Left lung (tissue), 4 donors: ENCODE measurements at regions not wholly inside any gene's neighbourhood (a gene's known extent, or its start where the extent isn't known, plus 50 kb on each side); places are given as distances from the start of the nearest gene placed in this dataset.

Experiments used
- ATAC-seq: fragments of 200-7000 bp; cut with Tn5 transposase; one replicate; pipeline ENCODE4 v1.9.1; 2020; ENCODE audit warnings: moderate library complexity
- DNase-seq, 4 donors: peaks; one replicate each; pipeline ENCODE4 v3.0.0-alpha.2; 2013 to 2020
- H3K27ac ChIP-seq, 2 donors: fragments of 200-600 bp; sonication (generic) in 1 of 2; one replicate each; pipeline versions ENCODE4 v1.5.0 to v1.8.0; 2020 to 2021
- H3K27me3 ChIP-seq, 2 donors: fragments of 200-600 bp; sonication (generic) in 1 of 2; one replicate each; pipeline versions ENCODE4 v1.5.0 to v1.8.0; 2020 to 2021
- H3K36me3 ChIP-seq, 2 donors: fragments of 200-600 bp; sonication (generic) in 1 of 2; one replicate each; pipeline versions ENCODE4 v1.5.0 to v1.8.0; 2020 to 2021
- H3K4me1 ChIP-seq, 2 donors: fragments of 200-600 bp; one replicate each; pipeline ENCODE4 v1.8.0; 2021
- H3K4me3 ChIP-seq, 2 donors: fragments of 200-600 bp; sonication (generic) in 1 of 2; one replicate each; pipeline versions ENCODE4 v1.5.0 to v1.8.0; 2020 to 2021; ENCODE audit warnings: mild to moderate bottlenecking in 1 of 2
- H3K9me3 ChIP-seq, 2 donors: fragments of 200-600 bp; sonication (generic) in 1 of 2; one replicate each; pipeline versions ENCODE4 v1.5.0 to v1.8.0; 2020 to 2021
- intact Hi-C, 2 donors: fragments of 100-400 bp; cut with DNase I; formaldehyde crosslinking; loops; one replicate each; pipeline versions ENCODE4 v1.11.2 to v1.14.2; 2022
- TF ChIP-seq, protein P1 (sequence below), 2 donors: fragments of 200-600 bp; sonication (generic) in 1 of 2; IDR thresholded peaks; one replicate each; pipeline versions ENCODE4 v1.5.0 to v1.8.0; 2021; ENCODE audit warnings: antibody characterized with exemption in 2 of 2
- donor health status: DM: no; HTN: yes; CAD: no.
- donor health status: DM: no; HTN: no; CAD: no.

DNA sequence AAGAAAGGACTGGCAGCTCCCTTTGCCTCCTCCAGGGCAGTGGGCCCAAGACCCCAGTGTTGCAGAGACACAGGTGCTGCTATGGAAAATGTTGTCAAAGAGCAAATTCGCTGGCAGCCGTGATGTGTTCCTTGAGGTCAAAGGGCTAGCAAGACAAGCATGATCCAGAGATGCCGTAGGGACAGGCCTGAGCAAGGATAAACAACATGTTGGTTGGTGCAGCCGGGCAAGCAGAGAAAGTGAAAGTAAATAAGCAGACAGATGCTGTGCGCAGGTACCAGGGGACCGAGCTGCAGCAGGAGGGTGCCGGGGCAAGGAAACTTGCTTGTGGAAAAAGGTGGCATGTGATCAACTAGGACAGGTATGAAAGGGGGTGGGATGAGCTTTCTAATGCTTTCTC is 125.5 kb upstream of the NECTIN1 start:
- DNase-seq (no peak), ATAC-seq (no peak)
- TF ChIP-seq, protein P1, sequence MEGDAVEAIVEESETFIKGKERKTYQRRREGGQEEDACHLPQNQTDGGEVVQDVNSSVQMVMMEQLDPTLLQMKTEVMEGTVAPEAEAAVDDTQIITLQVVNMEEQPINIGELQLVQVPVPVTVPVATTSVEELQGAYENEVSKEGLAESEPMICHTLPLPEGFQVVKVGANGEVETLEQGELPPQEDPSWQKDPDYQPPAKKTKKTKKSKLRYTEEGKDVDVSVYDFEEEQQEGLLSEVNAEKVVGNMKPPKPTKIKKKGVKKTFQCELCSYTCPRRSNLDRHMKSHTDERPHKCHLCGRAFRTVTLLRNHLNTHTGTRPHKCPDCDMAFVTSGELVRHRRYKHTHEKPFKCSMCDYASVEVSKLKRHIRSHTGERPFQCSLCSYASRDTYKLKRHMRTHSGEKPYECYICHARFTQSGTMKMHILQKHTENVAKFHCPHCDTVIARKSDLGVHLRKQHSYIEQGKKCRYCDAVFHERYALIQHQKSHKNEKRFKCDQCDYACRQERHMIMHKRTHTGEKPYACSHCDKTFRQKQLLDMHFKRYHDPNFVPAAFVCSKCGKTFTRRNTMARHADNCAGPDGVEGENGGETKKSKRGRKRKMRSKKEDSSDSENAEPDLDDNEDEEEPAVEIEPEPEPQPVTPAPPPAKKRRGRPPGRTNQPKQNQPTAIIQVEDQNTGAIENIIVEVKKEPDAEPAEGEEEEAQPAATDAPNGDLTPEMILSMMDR (IDR thresholded peaks at IDR 0.05), result no peak
- Histone ChIP-seq H3K9me3 (no peaks in the 10 kb centered on the region), H3K4me3 (no peak overlapping the region), H3K36me3 (no peaks in the 10 kb centered on the region), H3K4me1 (no peaks in the 10 kb centered on the region), H3K27ac (no peak overlapping the region), H3K27me3 (peaks cover 0 to 34% of the 10 kb centered on the region in 2 donors)
- intact Hi-C loops, result no loop called here

DNA sequence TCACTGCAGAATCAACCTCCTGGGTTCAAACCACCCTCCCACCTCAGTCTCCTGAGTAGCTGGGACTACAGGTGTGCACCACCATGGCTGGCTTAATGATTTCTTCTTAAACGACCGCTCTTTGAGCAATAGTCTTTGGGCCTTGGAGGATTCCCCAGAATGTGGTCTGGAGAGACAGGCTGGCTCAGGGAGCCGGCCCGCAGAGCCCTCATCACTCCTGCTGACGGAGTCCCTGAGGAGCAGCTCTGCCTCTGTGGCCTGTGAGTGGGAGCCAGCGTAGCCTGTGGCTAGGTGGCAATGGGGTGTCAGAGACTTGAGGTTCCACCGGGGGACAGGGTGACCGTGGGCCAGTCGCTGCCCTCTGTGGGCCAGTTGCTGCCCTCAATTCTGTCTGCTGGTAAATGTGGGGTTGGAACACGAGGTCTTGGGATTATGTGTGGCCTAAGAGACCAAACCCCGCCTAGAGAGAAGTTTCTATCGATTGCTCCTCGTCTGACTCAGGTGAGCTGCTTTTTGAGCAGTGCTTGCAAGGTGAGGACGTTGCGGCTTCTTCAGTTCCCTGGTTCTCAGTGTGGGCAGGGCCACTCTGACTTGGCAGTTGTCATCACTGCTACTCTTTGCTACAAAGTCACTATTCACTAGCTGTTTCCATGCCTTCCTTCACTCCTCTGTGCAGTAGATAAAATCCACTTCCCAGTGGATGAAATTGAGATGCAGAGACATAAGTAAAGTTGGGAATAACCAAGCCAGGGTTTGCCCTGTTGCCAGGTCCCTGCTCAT is 124.8 kb upstream of the NECTIN1 start:
- H3K4me1 ChIP-seq, result no peaks in the 10 kb centered on the region

DNA sequence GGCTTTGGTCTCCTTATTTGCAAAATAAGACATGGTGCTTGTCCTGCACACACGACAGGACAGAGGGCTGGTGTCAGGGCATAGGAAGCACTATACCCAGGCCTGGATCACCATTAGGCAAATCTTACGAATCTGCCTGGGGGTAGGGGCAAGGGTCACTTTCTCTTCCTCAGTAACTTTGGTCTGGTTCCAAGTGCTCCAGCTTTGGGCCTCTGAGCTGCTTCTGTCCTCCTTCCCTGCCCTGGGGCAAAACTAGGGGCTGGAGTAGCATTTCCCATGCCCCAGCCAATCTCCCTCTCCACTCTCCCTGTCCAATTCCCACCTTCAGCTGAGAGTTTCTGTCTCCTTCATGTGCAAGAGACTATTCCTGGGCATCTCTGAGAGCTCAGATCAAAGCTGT is 123.7 kb upstream of the NECTIN1 start:
- no peak for DNase-seq
- intact Hi-C loops, result no loop called here

More for the DNA sequence above, 124.8 kb upstream of the NECTIN1 start:
- DNase-seq, result no peak
- ATAC-seq, result no peak
- Histone ChIP-seq H3K4me3 (no peak overlapping the region), H3K27me3 (peaks cover 0 to 26% of the 10 kb centered on the region in 2 donors), H3K36me3 (no peaks in the 10 kb centered on the region), H3K9me3 (no peaks in the 10 kb centered on the region), H3K27ac (no peak overlapping the region)
- TF ChIP-seq, protein P1 (IDR thresholded peaks at IDR 0.05), result no peak
- intact Hi-C loops, result no loop called here

DNA sequence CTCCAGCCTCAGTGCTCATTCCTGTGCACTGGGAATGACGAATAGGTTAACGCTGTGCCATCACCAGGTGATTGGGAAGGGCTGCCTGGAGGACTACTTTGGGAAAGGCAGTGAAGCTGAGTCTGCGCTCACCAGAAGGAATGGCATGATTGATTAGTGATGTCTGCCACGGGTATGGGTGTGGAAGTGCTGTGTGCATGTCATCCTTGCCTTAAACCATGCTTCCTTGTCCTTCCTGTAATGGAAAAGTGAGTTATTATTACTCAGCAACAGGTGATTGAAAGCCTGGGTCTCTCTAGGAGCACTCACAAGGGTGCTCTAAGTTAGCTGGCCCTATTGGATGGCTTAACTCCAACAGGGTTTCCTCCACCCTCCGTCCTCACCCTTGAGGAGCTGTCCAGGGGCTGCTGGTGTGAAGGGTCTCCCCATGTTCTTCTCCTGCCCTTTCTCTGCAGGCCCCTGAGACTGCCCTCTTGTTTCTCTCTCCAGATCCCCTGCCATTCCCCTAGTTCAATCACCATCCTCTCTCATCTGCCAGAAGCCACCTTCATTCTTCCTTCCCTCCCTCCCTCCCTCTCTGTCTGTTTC is 121.9 kb upstream of the NECTIN1 start:
- Histone ChIP-seq H3K27ac (no peak overlapping the region), H3K4me1 (no peaks in the 10 kb centered on the region), H3K27me3 (peaks cover 0 to 7% of the 10 kb centered on the region in 2 donors), H3K36me3 (no peaks in the 10 kb centered on the region), H3K9me3 (peaks cover 0 to 9% of the 10 kb centered on the region in 2 donors), H3K4me3 (no peak overlapping the region)
- DNase-seq, result no peak
- no peak for ATAC-seq
- intact Hi-C loops, result no loop called here
- TF ChIP-seq, protein P1 (IDR thresholded peaks at IDR 0.05), result no peak

More for the DNA sequence above, 123.7 kb upstream of the NECTIN1 start:
- Histone ChIP-seq H3K27ac (no peak overlapping the region), H3K36me3 (no peaks in the 10 kb centered on the region), H3K4me1 (no peaks in the 10 kb centered on the region), H3K9me3 (no peaks in the 10 kb centered on the region), H3K27me3 (peaks cover 0 to 20% of the 10 kb centered on the region in 2 donors), H3K4me3 (no peak overlapping the region)
- ATAC-seq, result no peak
- TF ChIP-seq, protein P1 (IDR thresholded peaks at IDR 0.05), result no peak

DNA sequence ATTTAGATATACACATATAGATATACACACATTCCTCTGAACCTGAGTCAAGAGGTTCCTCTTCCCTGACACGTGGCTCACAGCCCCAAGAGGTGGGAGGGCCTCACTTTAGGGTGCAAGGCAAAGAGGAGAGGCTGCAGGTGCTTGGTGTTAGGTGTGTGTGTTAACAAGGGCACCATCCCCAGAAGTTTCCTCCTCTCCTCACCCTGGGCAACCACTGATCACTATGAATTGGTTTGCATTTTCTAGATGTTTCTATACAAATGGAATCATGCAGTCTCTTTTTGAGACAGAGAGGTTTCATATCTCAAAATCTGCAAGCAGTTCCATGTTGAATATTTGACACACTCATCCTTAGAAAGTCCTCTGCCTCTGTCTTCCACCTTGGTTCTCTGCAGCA is 120.9 kb upstream of the NECTIN1 start:
- Histone ChIP-seq H3K9me3 (peaks cover 0 to 13% of the 10 kb centered on the region in 2 donors), H3K27me3 (peaks cover 0 to 17% of the 10 kb centered on the region in 2 donors), H3K4me1 (no peaks in the 10 kb centered on the region), H3K4me3 (no peak overlapping the region), H3K36me3 (no peaks in the 10 kb centered on the region), H3K27ac (no peak overlapping the region)
- no peak for ATAC-seq
- intact Hi-C loops, result no loop called here
- TF ChIP-seq, protein P1 (IDR thresholded peaks at IDR 0.05), result no peak
- no peak for DNase-seq
